Stimulated activated CD8-positive, alpha-beta memory T cell treated with anti-CD3 and anti-CD28 coated beads, Interleukin-2, amount 100 ng/mL, for 48 hours (primary cell): ENCODE measurements at regions not wholly inside any gene's neighbourhood (a gene's known extent, or its start where the extent isn't known, plus 50 kb on each side); places are given as distances from the start of the nearest gene placed in this dataset.
"Not testable (repeated sequence)": the region's sequence is repeated elsewhere in the genome, so short reads cannot be mapped to it uniquely, and the experiment has no call there.

Source experiments
- DNase-seq, 2 donors: peaks; one replicate each; pipeline ENCODE4 v3.0.0-alpha.2; 2020; ENCODE audit warnings: low read depth in 2 of 2

- not testable (repeated sequence) for DNase-seq
Observed at GRCh38 chr13:56188582-56188981, 952.1 kb upstream of the PRR20A start.

GRCh38 chr13:56189439-56189838 lies 951.3 kb upstream of the PRR20A start:
- DNase-seq, result no peak

- no peak for DNase-seq
Observed at GRCh38 chr13:56189978-56190377, 950.7 kb upstream of the PRR20A start.

GRCh38 chr13:56198350-56198749 lies 942.4 kb upstream of the PRR20A start:
- DNase-seq, result no peak

GRCh38 chr13:56201834-56202233 lies 938.9 kb upstream of the PRR20A start:
- DNase-seq, result no peak

- no peak for DNase-seq
Observed at GRCh38 chr13:56216221-56216620, 924.5 kb upstream of the PRR20A start.

GRCh38 chr13:56247692-56248091 lies 893.0 kb upstream of the PRR20A start:
- no peak for DNase-seq

- DNase-seq, result no peak
Observed at GRCh38 chr13:56271686-56272085, 869.0 kb upstream of the PRR20A start.

GRCh38 chr13:56283262-56283828 lies 857.4 kb upstream of the PRR20A start:
- no peak for DNase-seq

- no peak for DNase-seq
Observed at GRCh38 chr13:56299650-56300049, 841.1 kb upstream of the PRR20A start.

GRCh38 chr13:56314765-56315164 lies 826.0 kb upstream of the PRR20A start:
- DNase-seq, result no peak

- DNase-seq, result no peak
Observed at GRCh38 chr13:56317841-56318240, 822.9 kb upstream of the PRR20A start.

GRCh38 chr13:56332671-56333070 lies 808.0 kb upstream of the PRR20A start:
- DNase-seq, result no peak

- DNase-seq, result no peak
Observed at GRCh38 chr13:56335775-56336174, 804.9 kb upstream of the PRR20A start.

- DNase-seq, result no peak
Observed at GRCh38 chr13:56338421-56338820, 802.3 kb upstream of the PRR20A start.

GRCh38 chr13:56347014-56347413 lies 793.7 kb upstream of the PRR20A start:
- DNase-seq, result no peak

GRCh38 chr13:56349866-56350265 lies 790.9 kb upstream of the PRR20A start:
- no peak for DNase-seq

- no peak for DNase-seq
Observed at GRCh38 chr13:56351041-56351440, 789.7 kb upstream of the PRR20A start.

- no peak for DNase-seq
Observed at GRCh38 chr13:56352361-56352760, 788.4 kb upstream of the PRR20A start.

GRCh38 chr13:56352901-56353300 lies 787.8 kb upstream of the PRR20A start:
- DNase-seq, result no peak

GRCh38 chr13:56356690-56357089 lies 784.0 kb upstream of the PRR20A start:
- DNase-seq, result no peak

- DNase-seq, result no peak
Observed at GRCh38 chr13:56378566-56378965, 762.2 kb upstream of the PRR20A start.

GRCh38 chr13:56393549-56393948 lies 747.2 kb upstream of the PRR20A start:
- no peak for DNase-seq

- no peak for DNase-seq
Observed at GRCh38 chr13:56396318-56396717, 744.4 kb upstream of the PRR20A start.
